HG03175 (cell line): ENCODE measurements at regions not wholly inside any gene's neighbourhood (a gene's known extent, or its start where the extent isn't known, plus 50 kb on each side); places are given as distances from the start of the nearest gene placed in this dataset.
"Not testable (repeated sequence)": the region's sequence is repeated elsewhere in the genome, so short reads cannot be mapped to it uniquely, and the experiment has no call there.

ENCODE experiments used
- ATAC-seq: cut with Tn5 transposase; IDR thresholded peaks from one replicate; pipeline ENCODE4 v1.9.1; 2021; ENCODE audit warnings: mild to moderate bottlenecking, moderate library complexity; ENCODE audit not compliant: unreplicated experiment

DNA sequence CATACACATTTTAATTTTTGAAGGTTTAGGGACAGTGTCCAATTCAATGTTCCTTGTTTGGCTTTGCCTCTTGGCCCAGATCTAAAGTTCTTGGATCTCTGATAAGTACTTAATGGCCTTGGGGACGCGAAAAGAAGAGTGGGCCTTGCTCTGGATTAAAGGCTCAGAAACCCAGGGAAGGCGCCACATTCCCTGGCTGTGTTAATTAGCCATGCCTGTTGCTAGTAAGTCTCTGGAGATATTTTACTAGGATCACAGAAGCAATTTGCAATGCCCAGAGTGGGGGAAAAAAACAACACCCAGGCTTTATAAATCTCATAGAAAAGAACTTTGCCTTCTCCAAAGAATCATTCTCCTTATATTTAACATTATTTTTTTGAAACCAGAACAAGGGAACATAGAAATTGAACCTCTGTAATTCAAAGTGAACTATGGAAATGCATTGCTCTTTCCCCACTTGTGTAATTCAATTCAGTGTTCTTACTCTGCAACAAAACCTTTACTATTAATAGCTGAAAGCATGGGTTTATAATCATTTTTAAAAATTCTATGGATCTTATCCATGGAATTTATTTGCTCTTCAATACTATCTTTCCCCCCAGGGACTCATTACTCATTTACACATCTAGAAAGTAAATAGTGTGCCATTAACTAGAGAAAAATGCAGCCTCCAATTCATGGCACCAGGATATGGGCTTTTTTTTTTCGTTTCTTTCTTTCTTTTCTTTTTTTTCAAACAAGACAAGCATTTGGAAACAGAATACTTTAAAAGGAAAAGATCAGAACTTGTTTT, 172.2 kb upstream of the ANKRD55 start:
- ATAC-seq: no peak

DNA sequence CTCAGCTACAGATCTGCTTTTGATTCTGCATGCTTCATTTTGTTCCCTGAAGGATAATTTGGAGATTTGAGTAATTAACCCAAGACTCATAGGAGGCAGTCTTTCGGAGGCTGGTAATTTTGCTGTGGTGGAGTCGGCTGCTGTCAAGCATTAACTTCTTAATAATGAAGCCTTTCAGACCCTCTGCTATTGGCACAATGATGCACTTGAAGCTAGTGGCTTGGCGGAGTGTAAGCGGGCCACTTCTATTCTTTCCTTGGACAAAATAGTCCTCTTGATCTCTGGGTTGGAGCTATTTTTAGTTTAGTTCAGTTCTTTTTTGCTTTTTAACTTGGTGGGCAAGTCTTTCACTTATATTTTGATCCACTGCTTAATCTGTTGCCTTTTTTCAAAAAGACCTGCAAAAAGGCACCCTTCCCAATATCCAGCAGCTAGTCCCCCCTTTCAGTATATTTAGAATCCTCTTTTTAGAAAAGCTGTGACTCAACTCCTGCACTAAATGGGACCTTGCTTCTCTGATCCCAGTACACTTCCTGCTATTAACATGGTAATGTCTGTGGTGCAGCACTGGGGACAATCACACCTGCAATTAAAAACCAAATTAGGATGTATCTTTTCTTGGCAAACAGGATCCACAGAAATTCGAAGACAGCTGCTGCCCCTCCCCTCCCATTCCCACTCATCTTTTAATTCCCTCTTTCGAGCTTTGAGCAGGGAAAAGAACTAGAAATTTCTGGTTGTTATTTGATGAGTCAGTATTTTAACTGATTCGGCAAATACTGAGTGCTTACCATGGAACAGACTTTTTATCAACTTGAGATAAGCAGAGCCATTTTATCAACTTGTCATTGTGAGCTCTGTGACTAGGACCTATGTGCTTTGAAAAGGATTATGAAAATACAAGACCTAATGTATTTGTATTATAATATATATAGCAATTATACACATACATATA, 169.4 kb upstream of the ANKRD55 start:
- no peak for ATAC-seq

DNA sequence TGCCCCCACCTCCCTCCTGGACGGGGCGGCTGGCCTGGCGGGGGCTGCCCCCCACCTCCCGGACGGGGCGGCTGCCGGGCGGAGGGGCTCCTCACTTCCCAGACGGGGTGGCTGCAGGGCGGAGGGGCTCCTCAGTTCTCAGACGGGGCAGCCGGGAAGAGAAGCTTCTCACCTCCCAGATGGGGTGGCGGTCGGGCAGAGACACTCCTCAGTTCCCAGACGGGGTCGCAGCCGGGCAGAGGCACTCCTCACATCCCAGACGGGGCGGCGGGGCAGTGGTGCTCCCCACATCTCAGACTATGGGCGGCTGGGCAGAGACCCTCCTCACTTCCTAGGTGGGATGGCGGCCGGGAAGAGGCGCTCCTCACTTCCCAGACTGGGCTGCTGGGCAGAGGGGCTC, 164.7 kb upstream of the ANKRD55 start:
- ATAC-seq: not testable (repeated sequence)

DNA sequence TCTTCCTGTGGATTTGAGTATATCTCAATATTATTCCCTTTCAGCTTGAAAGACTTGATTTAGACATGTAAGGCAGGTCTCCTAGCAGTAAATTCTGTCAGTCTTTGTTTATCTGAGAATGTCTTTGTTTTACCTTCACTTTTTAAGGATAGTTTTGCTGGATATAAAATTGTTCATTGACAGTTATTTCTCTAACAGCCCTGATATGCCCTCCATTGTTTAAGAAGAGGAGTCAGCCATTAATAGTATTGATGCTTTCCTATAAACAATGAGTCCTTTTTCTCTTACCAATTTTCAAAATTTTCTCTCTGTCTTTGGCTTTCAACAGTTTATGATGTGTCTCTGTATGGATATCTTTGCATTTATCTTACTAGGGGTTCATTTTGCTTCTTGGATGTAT, 163.5 kb upstream of the ANKRD55 start:
- no peak for ATAC-seq

DNA sequence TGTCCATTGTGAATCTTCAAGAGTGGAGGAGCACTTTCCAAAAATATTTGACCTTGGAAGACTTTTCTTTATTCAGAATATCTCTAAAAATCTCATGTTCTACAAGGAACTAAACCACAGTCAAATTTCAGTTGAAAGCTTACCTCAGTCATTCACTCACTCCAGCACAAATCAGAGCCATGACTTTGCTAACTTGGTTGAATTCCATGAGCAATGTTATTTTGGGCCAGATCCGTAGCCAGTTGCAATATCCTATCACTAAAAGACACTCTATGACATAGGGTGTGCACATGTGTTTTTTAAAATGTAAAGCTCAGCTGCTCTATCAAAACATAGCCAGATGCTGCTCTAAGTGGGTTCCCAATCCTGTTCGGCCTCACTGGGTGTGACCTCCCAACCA, 156.1 kb upstream of the ANKRD55 start:
- no peak for ATAC-seq

DNA sequence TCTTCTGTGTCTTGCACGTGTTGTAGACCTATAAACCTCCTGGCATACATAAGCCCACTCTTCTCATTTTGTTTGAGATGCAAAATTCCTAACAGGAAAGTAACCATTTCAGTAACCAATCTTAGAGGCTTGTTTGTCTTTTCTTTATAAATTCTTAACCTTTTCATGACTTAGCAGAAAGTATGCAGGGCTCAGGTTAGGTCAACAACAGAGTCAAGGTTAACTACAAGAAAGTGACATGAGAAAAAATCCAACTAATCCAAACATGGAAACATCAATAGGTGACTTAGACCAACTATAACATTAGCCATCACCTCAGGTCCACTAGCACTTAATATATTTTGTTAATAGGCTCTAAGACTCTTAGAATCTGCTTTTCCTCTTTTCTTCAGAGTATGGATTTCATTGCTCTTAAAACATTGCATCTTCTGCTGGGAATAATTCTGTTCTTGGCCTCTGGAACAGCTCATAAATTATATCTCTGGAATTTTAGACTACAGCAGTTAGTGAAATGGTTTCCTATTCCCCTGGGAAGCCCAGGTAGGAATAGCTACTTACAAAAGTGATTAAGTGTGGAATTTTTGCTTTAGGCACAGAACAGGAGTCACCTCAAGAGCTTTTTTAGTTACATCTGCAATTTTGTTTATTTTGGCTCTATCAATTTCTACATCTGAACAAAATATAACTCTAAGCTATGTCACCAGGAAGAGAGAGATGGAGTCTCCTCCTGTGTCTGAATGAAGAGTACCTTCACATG, 155.3 kb upstream of the ANKRD55 start:
- ATAC-seq: no peak

DNA sequence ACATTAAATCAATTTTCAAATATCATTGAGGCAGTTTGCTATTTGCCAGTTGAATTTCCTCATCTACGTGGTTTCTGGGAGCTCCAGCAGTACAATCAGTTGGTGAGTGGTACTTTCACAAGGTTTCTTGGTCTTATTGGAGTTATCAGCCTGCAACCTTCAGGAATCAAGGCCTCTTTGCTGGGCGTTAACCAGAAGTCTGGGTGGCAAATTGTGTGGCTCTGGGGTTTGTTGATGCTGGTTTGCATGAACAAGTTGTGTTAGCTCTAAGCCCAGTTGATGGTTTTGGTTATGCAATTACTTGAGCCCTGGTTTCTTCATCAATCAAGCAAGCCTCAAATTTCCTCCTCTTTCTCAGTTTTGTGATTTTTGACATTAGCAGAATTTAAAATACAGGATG, 152.9 kb upstream of the ANKRD55 start:
- ATAC-seq: no peak

DNA sequence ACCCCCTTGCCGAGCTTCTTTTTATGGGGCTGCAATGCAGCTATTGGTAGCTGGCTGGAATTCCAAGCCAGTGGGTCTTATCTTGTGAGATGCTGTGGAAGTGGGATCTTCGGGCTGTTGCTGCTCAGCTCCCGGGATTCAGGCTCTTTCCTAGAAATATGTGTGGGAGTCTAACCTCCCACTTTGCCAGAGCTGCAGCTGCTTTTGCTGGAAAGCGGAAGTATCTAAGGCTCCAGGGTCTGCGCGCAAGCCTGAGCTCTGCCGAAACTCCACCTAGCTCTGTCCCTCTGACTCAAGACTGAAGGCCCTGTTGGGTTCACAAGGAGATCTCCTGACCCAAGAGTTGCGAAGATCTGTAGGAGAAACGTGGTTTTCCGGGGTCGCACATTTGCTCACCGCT, 151.1 kb upstream of the ANKRD55 start:
- ATAC-seq: no peak

DNA sequence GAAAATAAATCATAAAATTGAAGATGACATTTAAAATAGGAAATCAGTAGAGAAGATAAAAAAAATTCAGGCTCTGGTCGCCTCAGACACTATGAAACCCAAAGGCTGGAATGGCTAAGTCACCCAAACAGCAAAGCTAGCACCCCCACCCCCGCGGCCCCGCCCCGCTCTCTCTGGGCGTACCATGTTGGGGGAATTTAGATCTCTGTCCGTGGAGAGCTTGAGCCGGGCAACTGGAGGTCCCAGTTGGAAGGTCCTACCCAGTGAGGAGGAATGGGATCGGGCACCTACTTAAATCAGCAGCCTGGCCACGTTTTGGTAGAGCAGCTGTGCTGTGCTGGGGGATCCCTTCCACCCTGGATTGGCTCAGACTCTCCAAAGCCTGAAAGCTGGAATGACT, 150.6 kb upstream of the ANKRD55 start:
- no peak for ATAC-seq

DNA sequence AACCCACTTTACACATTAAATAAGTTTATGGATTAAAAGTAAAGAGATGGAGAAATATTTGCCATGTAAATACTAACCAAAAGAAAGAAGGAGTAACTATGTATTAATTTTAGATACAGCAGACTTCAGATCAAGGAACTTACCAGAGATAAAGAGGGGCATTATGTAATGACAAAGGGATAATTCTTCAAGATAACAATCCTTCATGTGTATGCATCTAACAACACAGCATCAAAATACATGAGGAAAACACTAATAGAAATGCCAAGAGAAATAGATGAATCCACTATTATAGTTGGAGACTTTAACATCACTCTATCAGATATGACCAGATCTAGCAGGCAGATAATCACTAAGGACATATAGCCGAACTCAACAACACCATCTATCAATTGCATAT, 149.8 kb upstream of the ANKRD55 start:
- no peak for ATAC-seq

DNA sequence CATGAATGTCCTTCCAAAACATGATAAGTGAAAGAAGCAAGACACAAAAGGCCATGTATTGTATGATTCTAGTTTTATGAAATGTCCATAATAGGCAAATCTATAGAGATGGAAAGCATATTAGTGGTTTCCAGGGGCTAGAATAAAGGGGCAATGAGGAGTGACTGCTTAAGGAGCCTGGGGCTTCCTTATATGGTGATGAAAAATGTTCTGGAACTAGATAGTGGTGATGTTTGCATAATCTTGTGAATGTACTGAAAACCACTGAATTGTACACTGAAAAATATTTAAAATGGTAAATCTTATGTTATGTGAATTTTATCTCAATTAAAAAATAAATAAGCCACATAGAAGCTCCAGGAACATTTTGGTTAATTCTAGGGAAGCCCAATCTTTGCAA, 144.4 kb upstream of the ANKRD55 start:
- no peak for ATAC-seq

DNA sequence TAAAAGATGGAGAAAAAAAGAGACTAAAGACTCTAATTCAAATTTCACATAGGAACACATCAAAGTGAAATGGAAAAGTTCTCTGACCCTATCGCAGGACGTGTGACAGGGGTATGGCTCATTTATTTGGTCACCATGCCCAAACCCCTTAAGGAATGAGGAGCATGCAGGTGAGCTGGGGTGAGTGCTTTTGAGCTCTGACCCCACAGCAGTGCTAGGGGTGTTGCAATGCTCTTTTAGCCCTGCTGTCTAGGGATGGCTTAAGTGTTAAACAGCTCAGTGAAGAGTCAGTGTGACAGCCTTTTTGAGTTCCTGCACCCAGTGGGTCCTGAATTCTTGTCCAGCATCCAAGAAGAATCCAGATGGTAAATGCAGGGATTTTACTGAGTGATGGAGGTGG, 143.0 kb upstream of the ANKRD55 start:
- no peak for ATAC-seq

DNA sequence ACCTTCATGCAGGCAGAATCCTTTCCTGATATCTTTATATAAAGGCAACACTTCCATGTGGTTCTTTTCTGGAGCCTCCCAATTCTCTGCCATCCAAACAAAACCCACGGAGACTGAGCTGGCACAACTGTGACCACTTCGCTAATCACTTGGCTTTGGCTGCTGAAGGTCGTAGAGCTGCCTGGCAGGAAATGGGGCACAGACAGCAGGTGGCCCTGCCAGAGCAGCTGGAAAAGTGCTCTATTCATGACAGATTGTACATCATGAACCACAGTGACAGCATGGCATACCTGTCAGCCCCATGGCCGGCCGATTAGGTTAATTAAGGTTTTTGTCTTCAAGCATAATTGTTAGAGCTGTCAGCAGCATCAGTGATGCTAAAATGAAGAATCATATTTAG, 141.9 kb upstream of the ANKRD55 start:
- no peak for ATAC-seq

DNA sequence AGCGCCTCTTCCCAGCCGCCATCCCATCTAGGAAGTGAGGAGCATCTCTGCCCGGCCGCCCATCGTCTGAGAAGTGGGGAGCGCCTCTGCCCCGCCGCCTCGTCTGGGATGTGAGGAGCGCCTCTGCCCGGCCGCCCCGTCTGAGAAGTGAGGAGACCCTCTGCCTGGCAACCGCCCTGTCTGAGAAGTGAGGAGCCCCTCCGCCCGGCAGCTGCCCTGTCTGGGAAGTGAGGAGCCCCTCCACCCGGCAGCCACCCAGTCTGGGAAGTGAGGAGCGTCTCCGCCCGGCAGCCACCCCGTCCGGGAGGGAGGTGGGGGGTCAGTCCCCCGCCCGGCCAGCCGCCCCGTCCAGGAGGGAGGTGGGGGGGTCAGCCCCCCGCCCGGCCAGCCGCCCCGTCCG, 139.4 kb upstream of the ANKRD55 start:
- not testable (repeated sequence) for ATAC-seq

DNA sequence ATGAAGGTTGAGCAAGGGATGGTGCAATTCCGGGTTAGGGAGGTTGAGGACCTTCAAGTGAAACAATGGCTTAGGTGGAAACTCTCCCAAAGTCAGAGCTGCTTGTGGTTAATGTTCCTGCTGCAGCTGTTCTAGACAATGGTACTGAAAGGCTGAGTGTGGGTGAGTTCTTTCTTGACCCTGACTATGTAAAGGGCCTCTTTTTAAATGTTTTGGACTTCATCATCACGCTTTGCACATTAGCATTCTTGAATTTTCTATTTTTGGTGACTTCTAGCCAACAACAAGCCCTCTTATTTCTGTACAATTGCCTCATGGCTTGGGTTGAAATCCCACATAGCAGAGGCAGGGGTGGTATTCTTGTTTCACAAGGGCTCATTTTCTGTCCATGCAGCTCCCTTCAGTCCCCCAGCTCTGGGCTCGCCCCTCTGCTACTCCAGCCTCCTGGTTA, 136.3 kb upstream of the ANKRD55 start:
- ATAC-seq: no peak

DNA sequence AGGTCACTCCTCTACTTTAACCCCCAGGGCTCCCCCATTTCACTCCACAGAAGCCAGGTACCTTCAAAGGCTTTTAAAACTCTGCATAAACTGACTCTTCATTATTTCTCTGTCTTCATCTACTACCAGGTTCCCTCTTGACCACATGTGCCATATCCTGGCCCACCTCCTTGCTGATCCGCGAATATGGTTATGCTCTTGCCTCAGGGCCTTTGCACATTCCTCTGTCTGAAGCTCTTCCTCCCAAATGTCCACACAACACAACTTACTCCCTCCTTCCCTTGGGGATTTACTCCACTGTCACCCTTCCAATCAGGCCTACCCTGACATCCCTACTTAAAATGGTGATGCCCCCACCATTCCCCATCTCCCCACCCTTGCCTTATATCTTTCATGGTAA, 134.6 kb upstream of the ANKRD55 start:
- no peak for ATAC-seq

DNA sequence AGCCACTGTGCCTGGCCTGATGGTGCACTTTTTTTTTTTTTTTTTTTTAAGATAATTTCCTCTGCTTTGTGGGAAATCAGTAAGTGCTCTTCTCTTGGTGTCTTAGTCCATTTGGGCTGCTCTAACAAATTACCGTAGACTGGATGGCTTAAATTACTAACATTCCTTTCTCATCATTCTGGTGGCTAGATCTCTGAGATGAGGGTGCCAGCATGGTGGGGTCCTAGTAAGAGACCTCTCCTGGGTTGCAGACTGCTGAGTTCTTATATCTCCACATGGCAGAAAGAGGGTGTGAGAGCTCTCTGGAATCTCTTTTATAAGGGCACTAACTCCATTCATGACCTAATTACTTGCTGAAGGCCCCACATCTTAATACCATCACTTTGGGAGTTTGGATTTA, 133.9 kb upstream of the ANKRD55 start:
- no peak for ATAC-seq

DNA sequence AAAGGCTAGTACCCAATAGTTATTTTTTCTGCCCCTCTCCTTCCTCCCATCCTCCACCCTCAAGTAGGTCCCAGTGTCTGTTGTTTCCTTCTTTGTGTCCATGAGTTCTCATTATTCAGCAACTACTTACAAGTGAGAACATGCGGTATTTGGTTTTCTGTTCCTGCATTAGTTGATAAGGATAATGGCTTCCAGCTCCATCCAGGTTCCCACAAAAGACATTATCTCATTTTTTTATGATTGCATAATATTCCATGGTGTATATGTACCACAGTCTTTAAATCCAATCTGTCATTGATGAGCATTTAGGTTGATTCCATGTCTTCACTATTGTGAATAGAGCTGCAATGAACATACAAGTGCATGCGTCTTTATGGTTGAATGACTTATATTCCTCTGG, 128.3 kb upstream of the ANKRD55 start:
- no peak for ATAC-seq

DNA sequence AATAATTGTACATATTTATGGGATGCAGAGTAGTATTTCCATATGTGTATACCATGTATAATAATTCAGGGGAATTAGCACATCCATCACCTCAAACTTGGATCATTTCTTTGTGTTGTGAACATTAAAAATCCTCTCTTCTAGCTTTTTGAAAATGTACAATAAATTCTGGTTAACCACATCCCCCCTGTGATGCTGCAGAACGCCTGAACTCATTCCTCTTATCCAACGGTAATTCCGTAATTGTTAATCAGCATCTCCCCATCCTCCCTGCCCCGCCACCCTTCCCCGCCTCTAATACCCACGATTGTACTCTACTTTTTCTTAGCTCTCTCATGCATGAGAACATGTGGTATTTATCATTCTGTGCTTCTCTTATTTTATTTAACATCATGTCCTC, 127.7 kb upstream of the ANKRD55 start:
- no peak for ATAC-seq

DNA sequence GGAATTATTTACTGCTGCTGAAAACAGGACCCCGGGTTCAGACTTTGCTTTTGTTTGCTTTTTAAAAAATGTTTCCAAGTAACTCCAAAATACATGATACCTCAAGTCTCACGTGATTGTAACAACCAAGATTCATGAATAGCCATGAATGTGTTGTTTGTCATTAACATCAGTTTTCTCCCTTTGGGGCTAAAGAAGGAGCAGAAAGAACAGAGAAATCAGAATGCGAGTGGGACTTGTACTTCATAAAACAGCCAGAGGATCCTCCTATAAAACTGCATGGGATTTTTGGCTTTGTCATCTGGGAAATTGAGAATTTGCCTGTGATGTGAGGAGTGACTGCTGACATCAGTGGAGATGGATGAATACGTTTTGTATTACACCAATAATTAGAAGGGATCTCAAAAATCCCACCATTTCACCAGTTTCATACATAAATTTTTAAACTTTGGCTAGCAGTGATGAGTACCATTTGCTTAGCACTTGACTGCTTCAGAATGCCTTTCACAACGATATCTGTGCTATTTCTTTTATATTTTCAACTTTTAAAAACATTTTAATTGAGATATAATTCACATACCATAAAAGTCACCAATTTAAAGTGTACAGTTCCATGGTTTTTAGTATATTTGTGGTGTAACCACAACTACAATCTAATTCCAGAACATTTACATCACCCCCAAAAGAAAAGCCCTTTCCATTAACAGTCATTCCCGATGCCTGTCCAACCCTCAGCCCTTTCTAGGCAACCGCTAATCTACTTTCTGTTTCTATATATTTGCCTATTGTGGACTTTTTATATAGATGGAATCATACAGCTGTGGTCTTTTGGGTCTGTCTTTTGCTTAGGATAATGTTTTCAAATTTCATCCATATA, 126.9 kb upstream of the ANKRD55 start:
- no peak for ATAC-seq
